ENCODE measurements at regions not wholly inside any gene's neighbourhood (a gene's known extent, or its start where the extent isn't known, plus 50 kb on each side); places are given as distances from the start of the nearest gene placed in this dataset.

GRCh38 chr9:20209391-20210340 lies 412.6 kb downstream of the MLLT3 start:
- no peaks in the 10 kb centered on the region for H3K4me1 ChIP-seq (ENCODE audit: control insufficient read depth, insufficient read depth, low read length)
- no peak overlapping the region for H3K4me3 ChIP-seq (ENCODE audit: low read length)
- no peak overlapping the region for H3K27ac ChIP-seq (ENCODE audit: low read depth, low read length)
- no peak overlapping the region for H3K9ac ChIP-seq (ENCODE audit: low read length)
- no peaks in the 10 kb centered on the region for H3K27me3 ChIP-seq (ENCODE audit: control insufficient read depth, insufficient read depth, low read length)
- H3K36me3 ChIP-seq (ENCODE audit: control insufficient read depth, insufficient read depth, low read length): no peaks in the 10 kb centered on the region

GRCh38 chr9:20208961-20209371 lies 413.3 kb downstream of the MLLT3 start:
- H3K4me3 ChIP-seq (ENCODE audit: low read length): no peak overlapping the region
- no peaks in the 10 kb centered on the region for H3K4me1 ChIP-seq (ENCODE audit: control insufficient read depth, insufficient read depth, low read length)
- no peak overlapping the region for H3K9ac ChIP-seq (ENCODE audit: low read length)
- H3K27me3 ChIP-seq (ENCODE audit: control insufficient read depth, insufficient read depth, low read length): no peaks in the 10 kb centered on the region
- H3K27ac ChIP-seq (ENCODE audit: low read depth, low read length): no peak overlapping the region
- H3K36me3 ChIP-seq (ENCODE audit: control insufficient read depth, insufficient read depth, low read length): no peaks in the 10 kb centered on the region

GRCh38 chr9:20208226-20208625 lies 414.1 kb downstream of the MLLT3 start:
- H3K4me3 ChIP-seq (ENCODE audit: low read length): no peak overlapping the region
- no peak overlapping the region for H3K9ac ChIP-seq (ENCODE audit: low read length)
- H3K4me1 ChIP-seq (ENCODE audit: control insufficient read depth, insufficient read depth, low read length): no peaks in the 10 kb centered on the region
- H3K27ac ChIP-seq (ENCODE audit: low read depth, low read length): no peak overlapping the region
- H3K27me3 ChIP-seq (ENCODE audit: control insufficient read depth, insufficient read depth, low read length): no peaks in the 10 kb centered on the region
- H3K36me3 ChIP-seq (ENCODE audit: control insufficient read depth, insufficient read depth, low read length): no peaks in the 10 kb centered on the region

GRCh38 chr9:20207176-20207575 lies 415.1 kb downstream of the MLLT3 start:
- H3K36me3 ChIP-seq (ENCODE audit: control insufficient read depth, insufficient read depth, low read length): no peaks in the 10 kb centered on the region

GRCh38 chr9:20205821-20206220 lies 416.5 kb downstream of the MLLT3 start:
- Histone ChIP-seq H3K27ac (ENCODE audit: low read depth, low read length) (no peak overlapping the region), H3K4me1 (ENCODE audit: control insufficient read depth, insufficient read depth, low read length) (peaks cover 4% of the 10 kb centered on the region), H3K36me3 (ENCODE audit: control insufficient read depth, insufficient read depth, low read length) (no peaks in the 10 kb centered on the region), H3K27me3 (ENCODE audit: control insufficient read depth, insufficient read depth, low read length) (no peaks in the 10 kb centered on the region), H3K4me3 (ENCODE audit: low read length) (no peak overlapping the region), H3K9ac (ENCODE audit: low read length) (no peak overlapping the region)

More at GRCh38 chr9:20207176-20207575, 415.1 kb downstream of the MLLT3 start:
- no peak overlapping the region for H3K27ac ChIP-seq (ENCODE audit: low read depth, low read length)
- no peak overlapping the region for H3K9ac ChIP-seq (ENCODE audit: low read length)
- H3K27me3 ChIP-seq (ENCODE audit: control insufficient read depth, insufficient read depth, low read length): no peaks in the 10 kb centered on the region
- H3K4me3 ChIP-seq (ENCODE audit: low read length): no peak overlapping the region
- H3K4me1 ChIP-seq (ENCODE audit: control insufficient read depth, insufficient read depth, low read length): no peaks in the 10 kb centered on the region

- Histone ChIP-seq H3K27me3 (ENCODE audit: control insufficient read depth, insufficient read depth, low read length) (no peaks in the 10 kb centered on the region), H3K4me1 (ENCODE audit: control insufficient read depth, insufficient read depth, low read length) (peaks cover 4% of the 10 kb centered on the region), H3K4me3 (ENCODE audit: low read length) (no peak overlapping the region), H3K9ac (ENCODE audit: low read length) (no peak overlapping the region), H3K36me3 (ENCODE audit: control insufficient read depth, insufficient read depth, low read length) (no peaks in the 10 kb centered on the region), H3K27ac (ENCODE audit: low read depth, low read length) (no peak overlapping the region)
Observed at GRCh38 chr9:20200991-20201431, 412.2 kb upstream of the SLC24A2 start.

GRCh38 chr9:20200581-20200980 lies 411.7 kb upstream of the SLC24A2 start:
- peaks cover 4% of the 10 kb centered on the region for H3K4me1 ChIP-seq (ENCODE audit: control insufficient read depth, insufficient read depth, low read length)

GRCh38 chr9:20199111-20199510 lies 410.3 kb upstream of the SLC24A2 start:
- H3K27me3 ChIP-seq (ENCODE audit: control insufficient read depth, insufficient read depth, low read length): no peaks in the 10 kb centered on the region
- no peak overlapping the region for H3K27ac ChIP-seq (ENCODE audit: low read depth, low read length)
- H3K4me3 ChIP-seq (ENCODE audit: low read length): no peak overlapping the region
- peaks cover 4% of the 10 kb centered on the region for H3K4me1 ChIP-seq (ENCODE audit: control insufficient read depth, insufficient read depth, low read length)
- no peak overlapping the region for H3K9ac ChIP-seq (ENCODE audit: low read length)
- no peaks in the 10 kb centered on the region for H3K36me3 ChIP-seq (ENCODE audit: control insufficient read depth, insufficient read depth, low read length)

More at GRCh38 chr9:20200581-20200980, 411.7 kb upstream of the SLC24A2 start:
- H3K27ac ChIP-seq (ENCODE audit: low read depth, low read length): no peak overlapping the region
- H3K27me3 ChIP-seq (ENCODE audit: control insufficient read depth, insufficient read depth, low read length): no peaks in the 10 kb centered on the region
- H3K9ac ChIP-seq (ENCODE audit: low read length): no peak overlapping the region
- H3K4me3 ChIP-seq (ENCODE audit: low read length): no peak overlapping the region
- no peaks in the 10 kb centered on the region for H3K36me3 ChIP-seq (ENCODE audit: control insufficient read depth, insufficient read depth, low read length)

GRCh38 chr9:20197976-20198685 lies 409.3 kb upstream of the SLC24A2 start:
- H3K4me3 ChIP-seq (ENCODE audit: low read length): no peak overlapping the region
- H3K27me3 ChIP-seq (ENCODE audit: control insufficient read depth, insufficient read depth, low read length): no peaks in the 10 kb centered on the region
- H3K4me1 ChIP-seq (ENCODE audit: control insufficient read depth, insufficient read depth, low read length): peaks cover 4% of the 10 kb centered on the region
- no peaks in the 10 kb centered on the region for H3K36me3 ChIP-seq (ENCODE audit: control insufficient read depth, insufficient read depth, low read length)
- no peak overlapping the region for H3K9ac ChIP-seq (ENCODE audit: low read length)
- no peak overlapping the region for H3K27ac ChIP-seq (ENCODE audit: low read depth, low read length)

GRCh38 chr9:20191228-20191840 lies 402.5 kb upstream of the SLC24A2 start:
- H3K4me3 ChIP-seq (ENCODE audit: low read length): no peak overlapping the region
- H3K36me3 ChIP-seq (ENCODE audit: control insufficient read depth, insufficient read depth, low read length): no peaks in the 10 kb centered on the region
- no peaks in the 10 kb centered on the region for H3K27me3 ChIP-seq (ENCODE audit: control insufficient read depth, insufficient read depth, low read length)
- no peak overlapping the region for H3K27ac ChIP-seq (ENCODE audit: low read depth, low read length)
- H3K9ac ChIP-seq (ENCODE audit: low read length): no peak overlapping the region
- no peaks in the 10 kb centered on the region for H3K4me1 ChIP-seq (ENCODE audit: control insufficient read depth, insufficient read depth, low read length)

- no peak overlapping the region for H3K4me3 ChIP-seq (ENCODE audit: low read length)
- H3K27me3 ChIP-seq (ENCODE audit: control insufficient read depth, insufficient read depth, low read length): no peaks in the 10 kb centered on the region
- H3K36me3 ChIP-seq (ENCODE audit: control insufficient read depth, insufficient read depth, low read length): no peaks in the 10 kb centered on the region
- no peak overlapping the region for H3K9ac ChIP-seq (ENCODE audit: low read length)
- no peaks in the 10 kb centered on the region for H3K4me1 ChIP-seq (ENCODE audit: control insufficient read depth, insufficient read depth, low read length)
- H3K27ac ChIP-seq (ENCODE audit: low read depth, low read length): no peak overlapping the region
Observed at GRCh38 chr9:20189871-20190270, 401.0 kb upstream of the SLC24A2 start.

GRCh38 chr9:20188616-20189369 lies 400.0 kb upstream of the SLC24A2 start:
- Histone ChIP-seq H3K27me3 (ENCODE audit: control insufficient read depth, insufficient read depth, low read length) (no peaks in the 10 kb centered on the region), H3K4me3 (ENCODE audit: low read length) (no peak overlapping the region), H3K9ac (ENCODE audit: low read length) (no peak overlapping the region), H3K4me1 (ENCODE audit: control insufficient read depth, insufficient read depth, low read length) (no peaks in the 10 kb centered on the region), H3K27ac (ENCODE audit: low read depth, low read length) (no peak overlapping the region), H3K36me3 (ENCODE audit: control insufficient read depth, insufficient read depth, low read length) (no peaks in the 10 kb centered on the region)

Measured in rectal smooth muscle tissue (tissue), 1 donor.